ENCODE measurements at regions not wholly inside any gene's neighbourhood (a gene's known extent, or its start where the extent isn't known, plus 50 kb on each side); places are given as distances from the start of the nearest gene placed in this dataset.

DNA sequence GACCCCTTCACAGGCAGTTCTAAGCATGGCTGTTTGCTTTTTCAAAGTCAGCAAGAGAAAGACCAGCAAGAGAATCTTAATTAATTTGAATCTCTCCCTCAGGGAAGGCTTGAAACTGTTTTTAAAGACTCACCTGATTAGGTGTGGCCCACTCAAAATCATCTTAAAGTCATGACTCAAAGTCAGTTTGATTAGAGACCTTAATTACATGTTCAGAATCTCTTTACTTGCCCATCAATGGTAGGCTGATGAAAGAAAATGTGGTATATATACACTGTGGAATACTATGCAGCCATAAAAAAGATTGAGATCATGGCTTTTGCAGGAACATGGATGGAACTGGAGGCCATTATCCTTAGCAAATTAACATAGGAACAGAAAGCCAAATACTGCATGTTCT lies 247.5 kb upstream of the PRKX start:
- TF ChIP-seq, protein P1, sequence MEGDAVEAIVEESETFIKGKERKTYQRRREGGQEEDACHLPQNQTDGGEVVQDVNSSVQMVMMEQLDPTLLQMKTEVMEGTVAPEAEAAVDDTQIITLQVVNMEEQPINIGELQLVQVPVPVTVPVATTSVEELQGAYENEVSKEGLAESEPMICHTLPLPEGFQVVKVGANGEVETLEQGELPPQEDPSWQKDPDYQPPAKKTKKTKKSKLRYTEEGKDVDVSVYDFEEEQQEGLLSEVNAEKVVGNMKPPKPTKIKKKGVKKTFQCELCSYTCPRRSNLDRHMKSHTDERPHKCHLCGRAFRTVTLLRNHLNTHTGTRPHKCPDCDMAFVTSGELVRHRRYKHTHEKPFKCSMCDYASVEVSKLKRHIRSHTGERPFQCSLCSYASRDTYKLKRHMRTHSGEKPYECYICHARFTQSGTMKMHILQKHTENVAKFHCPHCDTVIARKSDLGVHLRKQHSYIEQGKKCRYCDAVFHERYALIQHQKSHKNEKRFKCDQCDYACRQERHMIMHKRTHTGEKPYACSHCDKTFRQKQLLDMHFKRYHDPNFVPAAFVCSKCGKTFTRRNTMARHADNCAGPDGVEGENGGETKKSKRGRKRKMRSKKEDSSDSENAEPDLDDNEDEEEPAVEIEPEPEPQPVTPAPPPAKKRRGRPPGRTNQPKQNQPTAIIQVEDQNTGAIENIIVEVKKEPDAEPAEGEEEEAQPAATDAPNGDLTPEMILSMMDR (IDR thresholded peaks at IDR 0.05): no peak
- TF ChIP-seq POLR2A (IDR thresholded peaks at IDR 0.05) (no peak), POLR2AphosphoS5 (IDR thresholded peaks at IDR 0.05) (no peak)
